ENCODE measurements at regions not wholly inside any gene's neighbourhood (a gene's known extent, or its start where the extent isn't known, plus 50 kb on each side); places are given as distances from the start of the nearest gene placed in this dataset.
"Not testable (repeated sequence)": the region's sequence is repeated elsewhere in the genome, so short reads cannot be mapped to it uniquely, and the experiment has no call there.

DNA sequence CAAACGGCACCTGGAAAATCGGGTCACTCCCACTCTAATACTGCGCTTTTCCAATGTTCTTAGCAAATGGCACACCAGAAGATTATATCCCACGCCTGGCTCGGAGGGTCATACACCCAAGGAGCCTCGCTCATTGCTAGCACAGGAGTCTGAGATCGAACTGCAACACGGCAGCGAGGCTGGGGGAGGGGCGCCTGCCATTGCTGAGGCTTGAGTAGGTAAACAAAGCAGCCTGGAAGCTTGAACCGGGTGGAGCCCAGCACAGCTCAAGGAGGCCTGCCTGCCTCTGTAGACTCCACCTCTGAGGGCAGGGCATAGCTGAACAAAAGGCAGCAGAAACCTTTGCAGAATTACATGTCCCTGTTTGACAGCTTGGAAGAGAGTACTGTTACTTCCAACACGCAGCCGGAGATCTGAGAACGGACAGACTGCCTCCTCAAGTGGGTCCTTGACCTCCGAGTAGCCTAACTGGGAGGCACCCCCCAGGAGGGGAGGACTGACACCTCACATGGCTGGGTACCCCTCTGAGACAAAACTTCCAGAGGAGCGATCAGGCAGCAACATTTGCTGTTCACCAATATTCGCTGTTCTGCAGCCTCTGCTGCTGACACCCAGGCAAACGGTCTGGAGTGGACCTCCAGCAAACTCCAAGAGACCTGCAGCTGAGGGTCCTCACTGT, 472.3 kb upstream of the PHF14 start:
- DNase-seq = not testable (repeated sequence)

DNA sequence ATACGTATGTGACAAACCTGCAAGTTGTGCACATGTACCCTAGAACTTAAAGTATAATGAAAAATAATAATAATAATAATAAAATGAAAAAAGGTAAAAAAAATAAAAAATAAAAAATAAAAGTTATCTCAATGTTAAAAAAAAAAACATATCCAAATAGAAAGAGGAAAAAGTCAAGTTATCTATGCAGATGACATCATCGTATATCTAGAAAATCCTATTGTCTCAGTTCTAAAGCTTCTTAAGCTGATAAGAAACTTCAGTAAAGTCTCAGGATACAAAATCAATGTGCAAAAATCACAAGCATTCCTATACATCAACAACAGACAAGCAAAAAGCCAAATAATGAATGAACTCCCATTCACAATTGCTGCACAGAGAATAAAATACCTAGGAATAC, 466.6 kb upstream of the PHF14 start:
- no peak for DNase-seq

DNA sequence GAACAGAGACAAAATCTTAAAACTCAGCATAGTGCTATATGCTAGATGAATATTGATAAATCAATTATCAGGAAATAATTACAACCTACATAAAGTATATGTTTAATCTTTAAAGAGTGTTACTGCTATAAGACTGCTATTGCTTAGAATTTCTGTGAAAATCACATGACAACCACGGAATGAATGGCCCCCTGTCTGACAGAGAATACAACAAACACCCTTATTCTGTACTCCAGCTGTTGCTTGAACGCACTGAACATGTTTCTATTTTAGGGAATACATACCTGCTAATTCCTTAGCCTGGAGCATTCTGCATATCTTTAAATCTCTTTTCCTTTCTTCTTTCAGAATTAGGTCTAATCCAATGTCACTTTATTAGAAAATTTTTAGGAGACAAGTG, 452.4 kb upstream of the PHF14 start:
- DNase-seq = no peak

DNA sequence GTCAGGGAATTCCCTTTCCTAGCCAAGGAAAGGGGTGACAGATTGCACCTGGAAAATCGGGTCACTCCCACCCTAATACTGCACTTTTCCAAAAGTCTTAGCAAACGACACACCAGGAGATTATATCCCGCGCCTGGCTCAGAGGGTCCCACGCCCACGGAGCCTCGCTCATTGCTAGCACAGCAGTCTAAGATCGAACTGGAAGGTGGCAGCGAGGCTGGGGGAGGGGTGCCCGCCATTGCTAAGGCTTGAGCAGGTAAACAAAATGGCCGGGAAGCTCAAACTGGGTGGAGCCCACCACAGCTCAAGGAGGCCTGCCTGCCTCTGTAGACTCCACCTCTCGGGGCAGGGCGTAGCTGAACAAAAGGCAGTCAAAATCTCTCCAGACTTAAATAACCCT, 440.2 kb upstream of the PHF14 start:
- DNase-seq = not testable (repeated sequence)

DNA sequence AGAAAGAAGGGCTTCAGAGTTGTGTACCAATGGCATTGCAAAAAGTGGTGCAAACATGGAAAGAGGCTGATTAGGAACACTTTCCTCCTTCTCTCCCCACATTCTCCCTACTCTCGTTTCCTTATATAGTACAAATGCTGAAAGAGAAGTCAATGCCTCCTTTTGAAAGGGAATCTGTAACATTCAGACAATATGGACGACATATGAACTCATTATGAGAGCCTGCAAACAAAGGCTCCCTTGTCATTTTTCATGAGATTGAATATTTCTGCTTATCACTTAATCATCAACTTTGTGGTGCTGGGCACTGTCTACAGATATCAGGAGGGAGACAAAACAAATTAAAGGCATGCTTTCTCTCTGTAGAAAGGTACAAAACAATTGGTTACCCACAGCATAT, 437.1 kb upstream of the PHF14 start:
- DNase-seq = no peak

DNA sequence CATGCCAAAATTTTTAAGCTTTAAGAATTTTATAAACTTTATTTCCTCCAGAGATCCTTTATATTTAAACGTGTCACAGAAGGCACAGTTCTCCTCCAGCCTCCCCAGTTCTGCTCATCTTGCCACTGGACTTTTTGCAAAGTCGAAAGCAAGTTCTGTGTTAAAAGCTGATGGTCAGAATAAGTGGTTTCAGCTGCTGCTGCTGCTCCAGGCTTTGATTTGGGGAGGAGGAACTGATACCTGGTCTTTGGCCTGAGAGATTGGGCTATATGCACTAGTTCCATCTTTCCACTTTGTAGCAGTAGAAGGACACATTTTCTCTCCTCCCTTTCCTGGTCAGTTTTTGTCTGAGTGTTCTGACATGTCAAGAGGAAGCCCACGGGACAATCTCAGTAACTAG, 435.9 kb upstream of the PHF14 start:
- no peak for DNase-seq

DNA sequence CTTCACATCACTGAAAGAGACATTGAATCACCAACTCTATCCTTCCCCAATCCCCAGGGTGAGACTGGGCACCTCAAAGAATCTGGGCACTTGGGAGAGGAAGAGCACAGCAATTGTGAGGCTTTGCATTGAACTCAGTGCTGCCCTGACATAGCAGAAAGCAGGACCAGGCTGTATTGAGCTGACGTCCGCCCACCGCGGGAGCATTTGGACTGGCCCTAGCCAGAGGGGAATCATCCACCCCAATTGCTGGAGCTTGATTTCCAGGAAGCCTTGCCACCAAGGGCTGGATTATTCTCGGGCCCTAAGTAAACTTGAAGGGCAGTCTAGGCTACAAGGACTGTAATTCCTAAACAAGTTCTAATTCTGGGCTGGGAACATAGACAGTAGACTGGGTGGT, 416.3 kb upstream of the PHF14 start:
- no peak for DNase-seq

DNA sequence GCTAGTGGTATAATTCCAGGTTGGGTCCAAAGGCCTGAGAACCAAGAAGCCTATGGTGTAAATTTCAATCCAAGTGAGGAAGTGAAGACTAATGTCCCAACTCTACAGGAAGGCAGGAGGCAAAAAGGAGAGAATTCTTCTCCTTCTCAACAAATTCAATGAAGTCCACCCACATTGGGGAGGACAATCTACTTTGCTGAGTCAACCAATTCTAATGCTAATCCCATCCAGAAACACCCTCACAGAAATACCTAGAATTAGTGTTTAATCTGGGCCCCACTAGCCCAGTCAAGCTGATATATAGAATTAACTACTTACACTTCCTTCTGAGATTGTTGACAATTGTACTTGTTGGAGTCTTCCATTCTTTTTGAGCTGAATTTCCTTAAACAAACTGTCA, 413.2 kb upstream of the PHF14 start:
- no peak for DNase-seq

DNA sequence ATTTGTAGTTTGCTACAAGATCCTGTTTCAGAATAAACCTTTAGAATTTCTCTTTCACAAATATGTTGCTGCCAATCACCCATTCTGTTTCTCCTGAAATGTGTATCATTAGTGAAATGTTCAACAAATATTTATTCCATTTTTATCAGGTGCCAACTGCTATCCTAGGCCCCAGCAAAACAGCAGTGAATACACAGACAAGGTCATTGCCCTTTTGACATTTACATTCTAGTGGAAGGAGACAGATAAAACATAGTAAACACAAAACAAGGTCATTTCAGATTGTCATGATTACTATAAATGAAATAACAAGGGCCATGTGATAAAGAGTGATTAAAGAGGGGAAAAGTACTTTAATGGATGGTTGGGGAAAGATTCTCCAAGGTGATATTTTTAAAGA, 404.8 kb upstream of the PHF14 start:
- no peak for DNase-seq

DNA sequence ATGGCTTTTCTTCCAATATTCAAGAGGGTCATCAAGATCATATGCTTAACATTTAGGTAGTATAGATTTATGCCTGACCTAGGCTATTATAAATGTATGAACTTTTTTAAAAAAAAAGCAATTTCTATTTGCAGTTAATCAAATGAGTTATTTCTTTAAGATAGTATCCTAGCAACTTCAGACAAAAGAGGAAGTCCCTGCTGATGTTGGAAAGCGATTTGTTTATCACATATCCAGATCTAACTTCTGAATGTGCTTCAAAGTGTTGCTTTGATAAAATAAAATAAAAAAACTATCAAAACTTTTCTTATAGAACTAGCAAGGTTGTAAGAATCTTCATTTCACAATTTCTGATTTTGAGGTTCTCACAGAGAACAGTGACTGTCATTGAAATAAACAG, 401.9 kb upstream of the PHF14 start:
- DNase-seq = no peak

DNA sequence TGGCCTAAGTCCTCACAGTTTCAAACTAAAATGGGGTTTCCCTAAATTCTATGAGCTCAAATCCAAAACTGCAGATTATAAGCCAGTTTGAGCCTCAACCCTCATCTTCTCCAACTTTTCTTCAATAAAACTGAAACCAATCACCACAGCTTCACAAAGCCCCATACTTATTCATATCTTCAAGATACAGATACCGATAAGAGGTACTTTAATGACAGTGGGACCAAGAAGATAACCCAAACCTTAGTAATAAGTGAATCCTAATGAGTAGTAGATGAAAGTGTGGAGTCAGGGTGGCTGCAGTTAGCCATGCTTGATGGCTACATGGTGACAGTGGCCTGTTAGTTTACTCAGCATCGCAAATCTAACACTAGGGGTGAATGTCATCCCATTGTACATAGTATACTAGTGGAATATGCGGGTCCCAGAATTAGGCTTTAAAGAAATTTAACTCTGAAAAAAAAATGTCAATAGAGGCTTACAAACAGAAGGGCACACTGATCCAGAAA, 395.8 kb upstream of the PHF14 start:
- no peak for DNase-seq

DNA sequence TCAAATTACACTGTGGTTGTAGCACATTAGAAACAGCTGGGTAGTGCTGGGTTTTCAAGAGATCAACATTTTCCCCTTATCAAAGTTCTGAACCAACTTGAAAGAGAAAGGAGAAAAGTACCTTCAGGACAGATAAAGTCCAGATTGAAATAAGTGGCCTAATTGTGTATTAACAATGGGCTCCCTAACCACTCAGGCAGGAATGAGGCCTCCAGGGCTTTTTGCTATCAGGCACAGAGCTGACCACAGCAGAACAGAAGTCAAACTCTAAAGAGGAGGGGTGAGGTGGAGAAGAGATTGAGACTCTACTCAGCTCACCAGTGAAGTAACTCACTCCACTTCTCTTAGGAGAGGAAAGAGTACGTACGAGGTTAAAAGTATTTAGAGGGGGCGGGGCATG, 394.1 kb upstream of the PHF14 start:
- DNase-seq = no peak

DNA sequence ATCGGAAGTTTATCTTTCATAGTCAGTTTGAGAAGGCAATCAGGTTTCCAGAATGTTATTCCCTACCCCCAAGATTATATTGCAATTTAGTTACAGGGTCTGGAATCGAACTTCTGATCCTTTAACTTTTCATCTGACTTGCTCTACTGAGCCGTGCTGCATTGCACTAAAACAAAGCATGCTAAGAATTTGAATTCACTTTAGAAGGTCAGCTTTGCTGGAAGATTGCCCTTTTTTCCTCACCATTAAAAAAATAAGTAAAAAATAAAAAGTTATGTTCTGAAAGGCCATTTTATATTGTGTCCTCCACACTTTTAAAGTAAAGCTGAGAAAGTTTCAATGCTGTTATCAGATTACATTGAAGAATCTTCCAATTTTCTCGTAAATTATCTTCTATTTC, 388.8 kb upstream of the PHF14 start:
- no peak for DNase-seq

DNA sequence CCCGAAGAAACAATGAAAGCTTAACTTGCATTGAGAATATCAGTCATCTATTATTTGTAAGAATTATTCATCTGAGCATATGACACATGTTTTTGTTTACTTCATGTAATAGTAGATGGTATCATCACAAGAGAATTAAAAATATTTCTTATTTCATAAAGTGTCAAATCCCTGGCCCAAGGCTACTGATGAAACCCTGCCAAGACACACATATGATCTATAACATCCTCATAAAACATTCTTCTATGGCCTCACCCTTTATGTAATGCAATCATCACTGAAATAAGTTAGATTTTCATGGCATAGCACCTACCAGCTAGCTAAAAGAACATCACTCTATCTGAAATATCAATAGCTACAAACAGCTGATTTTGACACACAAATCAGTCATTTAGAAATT, 385.6 kb upstream of the PHF14 start:
- no peak for DNase-seq

DNA sequence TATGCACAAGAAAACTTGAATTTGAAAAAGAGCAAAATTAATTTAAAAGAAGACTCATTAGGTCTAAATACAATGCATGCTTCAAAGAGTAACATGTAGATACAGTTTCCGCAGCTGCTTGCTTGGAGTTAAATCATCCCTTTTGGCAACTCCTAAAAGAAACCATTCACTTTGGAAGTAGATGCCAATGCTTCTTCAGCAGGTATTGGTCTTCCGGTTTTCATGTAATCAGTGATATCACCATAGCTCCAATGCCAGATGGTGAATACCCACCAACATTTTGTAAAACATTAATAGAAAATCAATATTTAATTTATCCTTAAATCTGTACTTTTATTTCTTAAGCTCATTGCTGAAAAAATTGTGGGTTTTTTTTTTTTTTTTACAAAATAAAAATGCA, 381.1 kb upstream of the PHF14 start:
- no peak for DNase-seq

DNA sequence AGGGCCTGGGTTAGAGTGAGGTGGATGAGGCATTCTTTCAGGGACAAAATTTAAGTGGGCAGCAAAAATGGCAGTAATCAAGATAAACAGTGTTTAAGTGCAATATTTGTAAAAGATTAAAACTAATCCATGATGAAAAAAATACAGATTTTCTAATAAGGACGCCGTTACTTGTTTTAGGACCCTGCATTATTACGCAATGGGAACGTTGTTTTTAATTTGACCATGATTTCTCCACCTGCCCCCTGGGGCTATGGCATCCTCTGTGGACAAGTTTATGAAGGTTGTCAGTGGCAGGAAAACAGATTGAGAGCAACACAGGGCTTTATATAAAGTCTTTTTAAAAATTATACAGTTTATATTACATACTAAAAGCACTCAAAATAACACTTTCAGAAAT, 380.6 kb upstream of the PHF14 start:
- DNase-seq = no peak

DNA sequence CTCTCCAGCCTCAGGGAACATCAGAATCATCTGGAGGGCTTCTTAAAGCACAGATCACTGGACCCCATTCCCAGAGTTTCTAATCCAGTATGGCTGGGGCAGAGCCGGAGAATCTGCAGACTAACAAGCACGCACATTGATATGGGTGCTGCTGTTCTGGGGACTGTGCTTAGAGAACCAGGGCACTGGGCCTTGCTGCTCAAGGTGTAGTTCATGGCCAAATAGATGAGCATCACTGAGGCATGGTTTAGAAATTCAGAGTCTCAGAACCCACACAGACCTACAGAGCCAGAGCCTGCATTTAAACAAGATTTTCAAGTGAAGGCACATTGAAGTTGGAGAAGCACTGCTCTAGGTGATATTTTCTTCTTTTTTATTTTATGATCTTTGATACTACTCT, 376.8 kb upstream of the PHF14 start:
- no peak for DNase-seq

DNA sequence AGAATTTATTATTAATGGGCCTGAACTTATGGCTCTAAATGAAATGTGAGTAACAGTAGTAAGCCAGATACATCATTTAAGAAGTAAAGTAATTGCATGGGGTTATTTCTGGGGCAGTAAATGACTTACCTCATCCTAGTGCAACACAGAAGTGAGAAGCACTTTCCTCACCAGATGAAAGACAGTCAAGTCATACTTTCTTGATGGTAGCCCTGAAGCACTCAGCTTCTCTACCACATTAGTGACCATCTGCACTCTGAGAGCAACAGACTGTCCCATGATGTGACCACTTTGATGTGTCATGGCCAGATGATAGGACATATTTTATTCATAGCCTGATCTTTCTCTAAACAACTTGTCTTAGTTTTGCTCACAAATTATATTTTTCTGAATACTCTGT, 369.5 kb upstream of the PHF14 start:
- no peak for DNase-seq

DNA sequence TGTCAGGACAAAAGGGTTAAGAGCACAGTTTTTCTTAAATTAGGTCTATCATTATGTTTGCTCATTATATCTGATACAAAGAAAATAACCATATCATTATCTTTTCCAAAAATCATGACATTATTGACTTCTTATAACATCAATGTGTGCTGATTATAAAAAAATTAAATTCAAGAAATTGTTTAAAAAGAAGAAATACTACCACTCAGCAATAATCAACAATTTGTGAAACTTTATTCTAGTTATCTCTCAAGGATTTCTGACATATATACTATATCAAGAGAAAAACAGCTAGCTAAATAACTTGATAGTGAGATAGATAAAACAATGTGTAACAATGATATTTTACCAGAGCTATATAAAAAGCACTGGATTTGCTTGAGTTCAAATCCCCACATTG, 360.7 kb upstream of the PHF14 start:
- no peak for DNase-seq

DNA sequence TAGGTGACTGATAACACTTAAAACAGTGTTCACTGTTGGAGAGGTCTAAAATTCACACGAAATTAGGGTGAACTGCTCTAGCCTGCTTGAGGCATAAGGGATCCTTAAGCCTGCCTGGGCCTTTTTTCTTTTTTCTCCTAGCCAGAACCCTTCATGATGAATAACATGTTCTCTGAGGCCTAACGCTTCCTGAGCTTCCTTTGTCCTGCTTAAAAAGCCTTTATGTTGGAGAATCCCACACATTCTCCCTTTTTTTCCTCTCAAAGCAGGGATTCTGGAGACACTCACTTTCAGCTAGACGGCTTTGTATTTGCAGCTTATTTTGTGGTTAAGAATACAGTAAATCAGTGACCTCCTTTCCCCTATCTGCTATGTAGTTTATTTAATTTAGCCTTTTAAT, 354.7 kb upstream of the PHF14 start:
- DNase-seq = no peak

DNA sequence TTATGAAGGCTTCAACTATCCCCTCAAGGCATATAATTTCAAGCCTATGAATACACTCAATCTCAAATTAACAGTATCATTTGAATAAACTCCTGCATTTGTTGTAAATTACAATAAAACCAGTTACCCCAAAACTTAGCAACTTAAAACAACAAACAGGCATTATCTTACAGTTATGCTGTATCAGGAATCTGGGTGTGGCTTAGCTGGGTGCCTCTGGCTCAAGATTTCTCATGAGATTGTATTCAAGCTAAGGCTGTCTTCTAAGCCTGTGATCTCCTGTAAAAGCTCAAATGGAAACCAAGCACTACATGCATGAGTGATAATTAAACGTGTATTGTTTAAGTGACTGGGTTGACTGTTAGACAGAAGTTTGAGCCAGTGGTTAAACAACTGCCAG, 341.0 kb upstream of the PHF14 start:
- DNase-seq = no peak

DNA sequence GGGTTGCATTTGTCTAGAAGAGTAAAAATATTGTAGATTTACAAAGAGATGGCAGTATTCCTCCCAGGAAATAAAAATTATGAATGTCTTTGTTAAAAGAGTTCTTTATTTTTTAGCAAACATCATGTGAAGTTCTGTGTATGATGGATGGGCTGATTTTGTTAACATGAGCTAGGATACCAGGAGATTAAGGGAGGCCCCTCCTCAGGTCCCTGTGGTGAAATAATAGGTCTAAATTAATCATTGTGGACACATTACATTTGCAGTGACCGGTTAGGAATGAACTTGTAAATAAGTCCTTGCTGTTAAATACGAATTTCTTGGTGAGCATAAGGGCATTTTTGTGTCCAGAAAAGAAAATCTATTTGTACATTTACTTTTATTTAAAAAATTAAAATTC, 339.4 kb upstream of the PHF14 start:
- no peak for DNase-seq

DNA sequence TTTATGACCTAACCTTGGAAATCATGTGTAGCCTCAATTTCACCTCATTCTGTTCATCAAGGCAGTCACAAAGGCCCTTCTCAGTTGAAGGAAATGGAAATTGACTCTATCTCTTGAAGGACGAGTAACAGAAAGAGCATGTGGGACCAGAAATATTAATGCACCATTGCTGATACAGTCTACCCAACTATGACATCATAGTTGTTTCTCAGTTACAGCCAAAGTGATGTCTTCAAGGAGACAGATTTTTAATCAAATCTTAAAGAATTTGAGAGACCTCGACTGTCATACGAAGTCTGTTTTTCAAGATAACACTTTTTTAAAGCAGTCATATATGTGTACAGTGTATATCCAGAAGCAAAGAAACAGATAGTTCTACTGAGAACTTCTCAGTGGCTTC, 335.7 kb upstream of the PHF14 start:
- no peak for DNase-seq

DNA sequence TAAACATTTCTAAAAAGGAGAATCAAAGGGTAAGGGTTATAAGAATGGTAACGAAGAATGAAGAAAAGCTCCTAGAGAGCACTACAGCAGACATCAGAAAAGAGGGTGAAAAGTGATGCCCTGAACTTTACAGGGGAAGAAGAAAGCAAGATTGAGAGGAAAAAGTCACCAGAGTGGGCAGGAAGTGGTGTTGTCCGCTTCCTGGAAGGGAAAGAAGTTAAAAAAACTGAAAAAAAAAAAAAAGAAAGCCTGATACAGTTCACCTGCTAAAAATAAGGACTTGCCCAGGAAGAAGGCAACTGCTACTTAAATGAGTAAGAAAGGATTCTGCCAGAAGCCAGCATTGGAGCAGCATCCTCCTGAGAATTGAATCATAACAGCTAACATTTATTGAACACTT, 330.1 kb upstream of the PHF14 start:
- no peak for DNase-seq

DNA sequence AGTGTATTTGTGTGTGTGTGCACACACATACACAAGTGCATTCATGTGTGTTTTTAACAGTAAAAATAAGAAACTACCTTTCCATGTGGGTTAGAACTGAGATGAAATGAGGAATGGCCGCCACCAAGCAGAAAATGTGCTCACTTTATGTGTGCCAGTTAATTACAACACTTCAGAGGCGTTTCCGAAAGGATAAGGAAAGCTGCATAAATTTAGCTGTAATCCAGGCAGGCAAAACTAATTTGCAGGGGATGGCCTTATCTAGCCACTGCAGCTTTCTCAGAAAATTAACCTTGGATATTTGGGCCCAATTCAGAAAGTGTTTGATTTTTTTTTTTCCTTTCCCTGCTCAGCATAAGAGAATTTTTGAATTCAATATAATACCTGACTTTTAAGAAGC, 328.8 kb upstream of the PHF14 start:
- DNase-seq = no peak

DNA sequence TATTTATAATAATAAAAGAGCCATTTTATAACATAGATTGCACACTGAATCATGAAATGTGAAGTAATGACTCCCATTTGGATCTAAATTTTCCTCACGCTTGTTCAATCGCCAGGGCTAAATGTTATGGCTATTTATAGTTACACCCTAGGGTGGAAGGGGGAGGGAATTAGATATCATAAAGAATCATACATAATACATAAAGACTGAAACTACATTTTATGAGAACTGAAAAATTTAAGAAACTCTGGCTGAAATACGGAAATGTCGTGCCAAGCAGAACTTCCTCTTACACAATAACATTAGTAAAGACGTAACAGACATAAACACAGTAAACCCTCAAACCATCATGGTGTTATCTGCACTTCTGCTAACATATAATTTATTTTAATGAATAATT, 327.5 kb upstream of the PHF14 start:
- DNase-seq = no peak

Data from DMS153 (cell line).